PC-3 (cell line): ENCODE measurements at regions not wholly inside any gene's neighbourhood (a gene's known extent, or its start where the extent isn't known, plus 50 kb on each side); places are given as distances from the start of the nearest gene placed in this dataset.

Source experiments
- EZH2 ChIP-seq: fragments of 300-600 bp; sonication (generic); IDR thresholded peaks from one replicate; pipeline ENCODE4 v1.6.1; 2017; ENCODE audit warnings: antibody characterized with exemption, mild to moderate bottlenecking, low read length; ENCODE audit not compliant: unreplicated experiment
- TF ChIP-seq, protein P1 (sequence below): fragments of 300-600 bp; sonication (generic); conservative IDR thresholded peaks from 2 replicates; pipeline ENCODE4 v1.5.1; 2017; ENCODE audit warnings: antibody characterized with exemption, low read depth, mild to moderate bottlenecking, low read length

DNA sequence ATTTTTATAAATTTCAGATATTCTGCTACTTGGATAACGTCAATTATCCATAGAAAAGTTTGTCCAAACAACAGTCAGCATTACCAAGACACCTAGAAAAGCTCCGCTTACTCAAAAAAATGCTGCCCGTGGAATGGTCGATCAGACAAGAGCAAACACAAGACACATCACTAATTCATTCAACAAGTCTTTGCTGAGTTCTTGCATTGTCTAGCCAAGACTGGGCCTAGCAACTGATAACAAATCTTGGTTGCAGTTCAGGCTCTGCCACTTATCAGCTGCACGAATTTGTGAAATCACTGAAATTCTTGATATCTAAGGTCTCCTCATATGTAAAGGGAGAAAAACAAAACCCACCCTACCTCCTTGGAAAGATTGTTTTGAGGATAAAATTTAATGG lies 168.3 kb downstream of the AKR1D1 start:
- TF ChIP-seq, protein P1, sequence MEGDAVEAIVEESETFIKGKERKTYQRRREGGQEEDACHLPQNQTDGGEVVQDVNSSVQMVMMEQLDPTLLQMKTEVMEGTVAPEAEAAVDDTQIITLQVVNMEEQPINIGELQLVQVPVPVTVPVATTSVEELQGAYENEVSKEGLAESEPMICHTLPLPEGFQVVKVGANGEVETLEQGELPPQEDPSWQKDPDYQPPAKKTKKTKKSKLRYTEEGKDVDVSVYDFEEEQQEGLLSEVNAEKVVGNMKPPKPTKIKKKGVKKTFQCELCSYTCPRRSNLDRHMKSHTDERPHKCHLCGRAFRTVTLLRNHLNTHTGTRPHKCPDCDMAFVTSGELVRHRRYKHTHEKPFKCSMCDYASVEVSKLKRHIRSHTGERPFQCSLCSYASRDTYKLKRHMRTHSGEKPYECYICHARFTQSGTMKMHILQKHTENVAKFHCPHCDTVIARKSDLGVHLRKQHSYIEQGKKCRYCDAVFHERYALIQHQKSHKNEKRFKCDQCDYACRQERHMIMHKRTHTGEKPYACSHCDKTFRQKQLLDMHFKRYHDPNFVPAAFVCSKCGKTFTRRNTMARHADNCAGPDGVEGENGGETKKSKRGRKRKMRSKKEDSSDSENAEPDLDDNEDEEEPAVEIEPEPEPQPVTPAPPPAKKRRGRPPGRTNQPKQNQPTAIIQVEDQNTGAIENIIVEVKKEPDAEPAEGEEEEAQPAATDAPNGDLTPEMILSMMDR: no peak
- no peak for TF ChIP-seq EZH2
